DND-41 (cell line): ENCODE measurements at regions not wholly inside any gene's neighbourhood (a gene's known extent, or its start where the extent isn't known, plus 50 kb on each side); places are given as distances from the start of the nearest gene placed in this dataset.

Source experiments
- EZH2 ChIP-seq: IDR thresholded peaks from 3 replicates; pipeline ENCODE4 v1.6.1; 2012; ENCODE audit warnings: borderline replicate concordance, low read depth, mild to moderate bottlenecking, moderate library complexity, low read length, inconsistent platforms; ENCODE audit not compliant: severe bottlenecking
- TF ChIP-seq, protein P1 (sequence below): IDR thresholded peaks from 2 replicates; pipeline ENCODE4 v1.5.1; 2012; ENCODE audit warnings: borderline replicate concordance, low read length, moderate library complexity, mild to moderate bottlenecking; ENCODE audit not compliant: poor library complexity, severe bottlenecking; ENCODE audit errors: extremely low read depth

DNA sequence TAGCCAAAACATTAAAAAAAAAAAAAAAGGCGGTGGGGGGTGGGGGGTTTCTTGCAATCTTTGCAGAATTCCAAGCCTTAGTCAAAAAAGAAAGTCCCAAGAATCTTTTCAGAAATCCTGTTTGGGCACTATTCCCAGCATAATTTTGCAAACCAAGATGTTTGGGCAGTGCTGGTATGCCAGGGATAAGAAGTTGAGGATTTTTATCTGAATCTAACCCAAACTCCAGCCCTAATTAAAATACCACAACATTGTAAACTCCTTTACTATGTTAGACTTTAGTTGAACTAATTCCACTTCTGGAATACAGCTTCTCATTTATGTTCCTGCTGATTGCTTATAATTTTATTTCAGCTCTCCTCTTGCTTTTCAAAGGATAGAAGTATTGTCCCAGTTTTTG, 504.1 kb upstream of the ADGRL2 start:
- TF ChIP-seq EZH2 = no peak
- TF ChIP-seq, protein P1, sequence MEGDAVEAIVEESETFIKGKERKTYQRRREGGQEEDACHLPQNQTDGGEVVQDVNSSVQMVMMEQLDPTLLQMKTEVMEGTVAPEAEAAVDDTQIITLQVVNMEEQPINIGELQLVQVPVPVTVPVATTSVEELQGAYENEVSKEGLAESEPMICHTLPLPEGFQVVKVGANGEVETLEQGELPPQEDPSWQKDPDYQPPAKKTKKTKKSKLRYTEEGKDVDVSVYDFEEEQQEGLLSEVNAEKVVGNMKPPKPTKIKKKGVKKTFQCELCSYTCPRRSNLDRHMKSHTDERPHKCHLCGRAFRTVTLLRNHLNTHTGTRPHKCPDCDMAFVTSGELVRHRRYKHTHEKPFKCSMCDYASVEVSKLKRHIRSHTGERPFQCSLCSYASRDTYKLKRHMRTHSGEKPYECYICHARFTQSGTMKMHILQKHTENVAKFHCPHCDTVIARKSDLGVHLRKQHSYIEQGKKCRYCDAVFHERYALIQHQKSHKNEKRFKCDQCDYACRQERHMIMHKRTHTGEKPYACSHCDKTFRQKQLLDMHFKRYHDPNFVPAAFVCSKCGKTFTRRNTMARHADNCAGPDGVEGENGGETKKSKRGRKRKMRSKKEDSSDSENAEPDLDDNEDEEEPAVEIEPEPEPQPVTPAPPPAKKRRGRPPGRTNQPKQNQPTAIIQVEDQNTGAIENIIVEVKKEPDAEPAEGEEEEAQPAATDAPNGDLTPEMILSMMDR = no peak
